ENCODE measurements at regions not wholly inside any gene's neighbourhood (a gene's known extent, or its start where the extent isn't known, plus 50 kb on each side); places are given as distances from the start of the nearest gene placed in this dataset.

DNA sequence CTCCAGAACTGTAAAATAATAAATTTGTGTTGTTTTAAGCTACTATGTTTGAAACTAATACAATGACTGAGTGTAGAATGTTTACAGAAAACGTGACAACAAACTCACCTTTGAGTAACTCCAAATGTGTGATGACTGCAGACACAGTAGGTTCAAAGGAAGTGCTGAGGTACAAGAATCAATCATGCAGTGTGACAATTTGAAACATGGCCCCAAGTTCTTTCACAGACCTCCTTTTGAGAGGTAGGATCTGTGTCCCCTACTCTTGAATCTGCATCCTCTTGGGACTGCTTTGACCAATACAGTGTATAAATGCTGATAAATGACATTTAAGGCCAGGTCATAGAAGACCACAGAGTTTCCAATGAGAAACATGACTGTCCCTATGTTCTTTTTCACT is 667.7 kb upstream of the DIPK2B start:
- TF ChIP-seq, protein P1, sequence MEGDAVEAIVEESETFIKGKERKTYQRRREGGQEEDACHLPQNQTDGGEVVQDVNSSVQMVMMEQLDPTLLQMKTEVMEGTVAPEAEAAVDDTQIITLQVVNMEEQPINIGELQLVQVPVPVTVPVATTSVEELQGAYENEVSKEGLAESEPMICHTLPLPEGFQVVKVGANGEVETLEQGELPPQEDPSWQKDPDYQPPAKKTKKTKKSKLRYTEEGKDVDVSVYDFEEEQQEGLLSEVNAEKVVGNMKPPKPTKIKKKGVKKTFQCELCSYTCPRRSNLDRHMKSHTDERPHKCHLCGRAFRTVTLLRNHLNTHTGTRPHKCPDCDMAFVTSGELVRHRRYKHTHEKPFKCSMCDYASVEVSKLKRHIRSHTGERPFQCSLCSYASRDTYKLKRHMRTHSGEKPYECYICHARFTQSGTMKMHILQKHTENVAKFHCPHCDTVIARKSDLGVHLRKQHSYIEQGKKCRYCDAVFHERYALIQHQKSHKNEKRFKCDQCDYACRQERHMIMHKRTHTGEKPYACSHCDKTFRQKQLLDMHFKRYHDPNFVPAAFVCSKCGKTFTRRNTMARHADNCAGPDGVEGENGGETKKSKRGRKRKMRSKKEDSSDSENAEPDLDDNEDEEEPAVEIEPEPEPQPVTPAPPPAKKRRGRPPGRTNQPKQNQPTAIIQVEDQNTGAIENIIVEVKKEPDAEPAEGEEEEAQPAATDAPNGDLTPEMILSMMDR (IDR thresholded peaks at IDR 0.05), result no peak
- no peak for TF ChIP-seq ZFX (IDR thresholded peaks at IDR 0.05; ENCODE audit: borderline replicate concordance)
